HPDE6-E6E7 (cell line): ENCODE measurements at regions not wholly inside any gene's neighbourhood (a gene's known extent, or its start where the extent isn't known, plus 50 kb on each side); places are given as distances from the start of the nearest gene placed in this dataset.

Source experiments
- DNase-seq: peaks from one replicate; pipeline ENCODE4 v3.0.0; 2011; ENCODE audit warnings: missing footprints; ENCODE audit errors: extremely low spot score

DNA sequence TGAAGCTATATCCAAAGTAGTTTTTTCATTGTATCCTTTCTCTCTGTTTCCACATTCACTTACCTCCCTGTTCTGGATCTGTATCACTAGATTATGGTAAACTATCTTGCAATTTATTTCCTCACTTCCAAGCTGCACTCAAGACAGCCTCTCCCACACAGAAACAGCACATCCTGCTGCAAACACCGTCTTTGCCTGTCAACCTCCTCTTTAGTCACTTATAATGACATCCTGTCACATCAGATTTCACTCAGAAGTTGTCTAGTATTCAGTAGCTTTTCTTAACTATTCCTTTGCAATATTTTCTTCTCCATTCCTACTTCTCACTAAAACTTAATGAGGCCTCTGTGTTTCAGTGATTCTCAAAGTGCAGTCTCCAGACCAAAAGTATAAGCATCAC lies 490.8 kb downstream of the IGSF11 start:
- no peak for DNase-seq

DNA sequence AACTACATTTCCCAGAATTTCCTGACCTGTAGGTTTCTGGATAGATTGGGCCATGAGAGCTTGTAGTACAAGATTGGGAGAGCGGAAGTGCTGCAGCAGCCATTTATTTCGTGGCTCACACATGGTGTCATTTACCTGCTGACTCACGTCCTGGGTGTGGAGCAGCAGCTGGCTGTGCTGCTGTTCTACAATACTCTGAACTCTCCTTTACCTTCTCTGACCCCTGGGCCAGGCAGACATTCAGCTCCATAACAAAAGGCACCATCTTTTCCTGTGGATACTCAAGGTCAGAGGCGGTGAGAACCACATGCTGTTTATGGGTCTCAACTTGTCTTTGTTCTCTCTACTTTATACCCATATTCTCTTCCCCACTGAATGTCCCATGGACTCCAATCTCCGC lies 490.2 kb downstream of the IGSF11 start:
- DNase-seq: peak; percentile 69

- no peak for DNase-seq
Measured at GRCh38 chr3:118548434-118548833, 486.2 kb downstream of the IGSF11 start.

DNA sequence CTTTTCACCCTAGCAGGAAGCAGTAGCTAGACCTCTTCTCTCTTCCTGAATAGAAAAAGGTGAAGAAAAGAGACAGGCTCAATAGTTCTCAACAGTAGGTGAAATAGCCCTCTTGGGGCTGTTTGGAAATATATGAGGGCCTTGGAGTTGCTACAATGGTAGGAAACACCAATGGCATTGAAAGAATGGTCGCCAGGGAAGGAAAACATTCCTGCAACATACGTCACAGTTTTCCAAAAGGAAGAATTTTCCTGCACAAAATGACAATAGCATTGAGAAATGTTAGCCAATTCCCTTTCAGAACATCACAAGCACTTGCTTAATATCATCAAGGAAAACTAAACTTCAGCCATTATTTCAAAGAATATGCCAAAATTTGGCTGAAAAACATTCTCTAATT lies 484.5 kb downstream of the IGSF11 start:
- no peak for DNase-seq

GRCh38 chr3:118550556-118550955 lies 484.1 kb downstream of the IGSF11 start:
- no peak for DNase-seq

- no peak for DNase-seq
Measured at GRCh38 chr3:118554148-118554838, 480.4 kb downstream of the IGSF11 start.

DNA sequence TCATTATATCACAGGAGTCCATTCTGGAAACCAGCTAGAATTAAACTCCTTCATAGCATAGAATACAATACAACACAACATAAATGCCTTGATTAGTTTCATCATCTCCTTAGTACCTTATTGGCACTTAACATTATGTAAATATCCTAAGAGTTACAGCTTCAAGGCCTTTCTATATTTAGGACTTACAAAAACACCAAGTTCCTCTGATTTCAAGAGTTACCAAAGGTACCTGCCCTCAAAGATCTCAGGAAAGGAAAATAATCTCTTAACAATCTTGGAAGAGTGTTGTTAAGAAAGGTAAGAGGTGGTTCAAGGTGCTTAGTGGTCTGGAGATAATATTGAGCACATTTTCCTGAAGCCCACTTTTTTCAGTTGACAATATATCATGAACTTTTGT lies 477.7 kb downstream of the IGSF11 start:
- DNase-seq: no peak

DNA sequence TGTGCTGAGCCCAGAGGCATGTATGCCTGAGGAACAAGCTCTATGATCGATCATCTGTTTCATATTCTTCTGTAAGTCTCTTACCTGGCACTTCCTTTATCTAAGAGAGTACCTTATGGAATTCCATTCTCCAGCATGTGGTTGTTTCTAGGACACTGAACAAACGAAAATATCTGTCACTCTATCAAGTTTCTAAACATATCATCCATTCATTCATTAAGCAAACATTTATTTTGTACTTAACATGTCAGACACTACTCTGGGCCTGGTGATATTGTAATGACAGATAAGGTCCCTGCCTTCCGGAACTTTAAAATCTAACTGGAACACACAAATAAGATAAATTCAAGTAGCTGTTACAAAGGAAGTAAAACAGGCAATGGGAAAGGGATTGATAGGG lies 477.1 kb downstream of the IGSF11 start:
- no peak for DNase-seq

DNA sequence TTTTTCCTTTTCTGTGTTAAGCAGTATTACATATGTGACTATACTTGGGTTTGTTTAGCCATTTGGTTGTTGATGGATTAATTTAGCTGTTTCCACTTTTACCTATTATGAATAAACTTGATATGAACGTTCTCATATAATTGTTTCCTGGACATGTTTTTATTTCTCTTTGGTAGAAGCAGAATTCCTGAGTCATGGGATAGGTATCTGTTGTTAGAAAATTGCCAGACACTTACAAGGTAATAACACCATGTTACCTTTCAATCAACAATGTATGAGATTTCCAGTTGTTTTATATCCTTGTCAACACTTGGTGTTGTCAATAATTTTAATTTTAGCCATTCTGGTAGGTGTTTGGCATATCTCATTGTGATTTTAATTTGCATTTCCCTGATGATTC lies 475.4 kb downstream of the IGSF11 start:
- DNase-seq: no peak

- no peak for DNase-seq
Measured at GRCh38 chr3:118564800-118565199, 469.8 kb downstream of the IGSF11 start.

- DNase-seq: no peak
Measured at GRCh38 chr3:118573912-118574311, 460.7 kb downstream of the IGSF11 start.

DNA sequence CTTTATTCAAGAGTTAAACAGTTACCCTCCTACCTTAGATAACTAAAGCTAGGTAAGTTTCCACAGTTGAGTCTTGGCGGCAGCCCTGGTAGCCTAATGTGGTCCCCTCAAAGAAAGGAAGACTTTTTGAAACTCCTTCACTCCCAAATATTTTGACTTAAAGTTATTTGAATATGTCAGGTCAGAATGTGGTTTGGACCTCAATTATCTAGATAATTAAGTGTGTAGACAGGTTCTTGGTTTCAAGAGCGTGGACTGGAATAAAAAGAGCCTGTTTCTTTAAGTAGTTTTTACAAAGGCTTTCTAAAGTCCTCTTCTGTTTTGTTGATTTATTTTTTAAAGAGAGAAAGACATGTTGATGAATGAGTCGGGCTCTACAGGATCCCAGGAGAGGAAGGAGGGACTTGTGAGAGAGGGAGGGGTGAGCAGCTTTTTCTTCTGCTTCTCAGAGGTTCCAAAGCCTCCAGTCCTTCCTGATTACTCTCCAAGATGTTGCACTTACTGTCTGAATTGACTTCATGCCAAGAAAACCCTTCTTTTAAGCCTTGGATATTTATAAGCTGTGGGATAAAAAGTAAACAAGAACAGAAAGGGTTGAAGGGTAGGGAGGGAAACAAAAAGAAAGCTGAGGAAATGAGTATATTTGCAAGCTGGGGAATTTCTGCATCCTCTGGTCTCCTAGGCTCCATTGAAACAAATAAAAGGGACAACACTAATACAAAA lies 457.4 kb downstream of the IGSF11 start:
- no peak for DNase-seq

GRCh38 chr3:118578559-118578958 lies 456.1 kb downstream of the IGSF11 start:
- DNase-seq: no peak

DNA sequence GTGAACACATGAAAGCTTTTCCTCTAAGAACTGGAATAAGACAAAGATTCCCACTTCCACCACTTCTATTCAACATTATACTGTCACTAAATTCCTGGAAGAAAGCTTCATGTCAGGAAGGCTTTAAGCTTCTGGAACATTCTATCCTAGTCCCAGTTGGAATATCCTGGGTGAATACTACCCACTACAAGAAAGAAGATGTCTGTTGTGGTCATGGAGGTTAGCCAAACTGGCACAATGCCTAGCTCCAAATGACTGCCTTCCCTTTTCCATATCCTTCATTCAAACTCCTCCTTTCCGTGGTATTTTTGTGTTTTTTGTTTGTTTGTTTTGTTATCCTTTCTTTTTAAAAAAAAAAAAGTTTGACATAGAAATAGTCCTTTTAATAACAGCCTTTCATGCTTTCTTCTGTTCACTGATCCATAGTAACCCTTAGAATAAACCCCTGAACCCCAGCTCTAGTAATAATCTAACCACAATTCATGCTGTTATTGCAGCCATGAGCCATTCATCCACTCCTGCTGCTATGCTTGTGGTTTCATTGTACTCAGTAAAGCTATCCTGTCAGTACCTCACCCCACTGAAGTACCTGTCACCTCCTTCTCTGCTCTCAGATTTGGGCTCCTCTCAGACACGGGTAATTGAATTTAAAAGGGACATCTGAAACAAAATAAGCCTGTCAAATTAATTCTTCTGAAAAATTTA lies 447.5 kb downstream of the IGSF11 start:
- no peak for DNase-seq

DNA sequence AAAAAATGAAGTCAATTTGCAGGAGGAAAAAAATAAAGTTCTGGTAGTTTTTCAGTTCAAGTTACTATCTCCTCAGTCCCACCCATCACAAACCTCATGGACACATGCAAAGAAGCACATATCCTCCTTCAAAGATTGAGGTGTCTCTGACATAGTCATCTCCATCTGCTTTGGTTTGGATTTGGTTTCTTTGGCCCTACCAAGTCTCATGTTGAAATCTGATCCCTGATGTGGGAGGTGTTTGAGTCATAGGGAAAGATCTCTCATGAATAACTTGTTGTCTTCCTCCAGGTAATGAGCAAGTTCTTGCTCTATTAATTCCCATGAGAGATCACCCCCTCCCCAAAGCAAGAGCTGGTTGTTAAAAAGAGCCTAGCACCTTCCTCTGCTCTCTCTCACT lies 446.8 kb downstream of the IGSF11 start:
- no peak for DNase-seq

- DNase-seq: no peak
Measured at GRCh38 chr3:118593277-118593670, 441.4 kb downstream of the IGSF11 start.

DNA sequence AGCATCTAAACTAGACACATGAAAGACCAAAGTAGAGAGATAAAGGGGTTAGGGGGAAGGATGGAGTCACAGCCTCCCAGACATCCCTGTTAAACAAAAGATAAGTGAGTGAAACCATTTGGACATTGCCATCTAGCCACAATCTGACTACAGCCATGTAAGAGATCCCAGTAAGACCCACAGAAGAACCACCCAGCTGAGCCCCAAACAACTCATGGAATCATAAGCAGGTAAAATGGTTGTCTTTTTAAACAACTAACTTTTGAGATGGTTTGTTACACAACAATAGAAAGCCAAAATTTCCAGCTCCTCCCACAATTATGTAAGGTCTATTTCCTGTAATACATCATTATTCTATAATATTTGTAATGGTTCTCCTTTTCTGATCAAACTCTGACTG lies 437.5 kb downstream of the IGSF11 start:
- no peak for DNase-seq

GRCh38 chr3:118607915-118608820 lies 426.5 kb downstream of the IGSF11 start:
- no peak for DNase-seq

- no peak for DNase-seq
Measured at GRCh38 chr3:118618247-118619040, 416.2 kb downstream of the IGSF11 start.

DNA sequence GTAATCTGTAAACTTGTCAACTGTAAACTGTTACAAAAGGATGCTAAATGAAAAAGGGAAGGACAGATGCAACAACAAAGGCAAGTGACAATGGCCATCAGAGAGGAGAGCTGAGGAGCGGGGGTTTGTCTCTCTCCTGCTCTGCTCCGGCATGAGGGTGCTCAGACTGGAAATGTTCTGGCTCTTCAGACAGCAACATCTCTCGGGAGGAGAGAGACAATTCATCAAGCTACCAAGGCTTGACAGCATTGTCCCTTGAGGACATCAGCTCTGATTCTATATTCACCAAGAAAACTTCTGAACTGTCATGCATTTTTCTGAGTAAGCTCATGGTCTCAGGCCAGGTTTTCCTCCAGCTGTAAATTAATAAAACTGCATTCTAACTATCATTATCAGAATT lies 408.2 kb downstream of the IGSF11 start:
- no peak for DNase-seq

DNA sequence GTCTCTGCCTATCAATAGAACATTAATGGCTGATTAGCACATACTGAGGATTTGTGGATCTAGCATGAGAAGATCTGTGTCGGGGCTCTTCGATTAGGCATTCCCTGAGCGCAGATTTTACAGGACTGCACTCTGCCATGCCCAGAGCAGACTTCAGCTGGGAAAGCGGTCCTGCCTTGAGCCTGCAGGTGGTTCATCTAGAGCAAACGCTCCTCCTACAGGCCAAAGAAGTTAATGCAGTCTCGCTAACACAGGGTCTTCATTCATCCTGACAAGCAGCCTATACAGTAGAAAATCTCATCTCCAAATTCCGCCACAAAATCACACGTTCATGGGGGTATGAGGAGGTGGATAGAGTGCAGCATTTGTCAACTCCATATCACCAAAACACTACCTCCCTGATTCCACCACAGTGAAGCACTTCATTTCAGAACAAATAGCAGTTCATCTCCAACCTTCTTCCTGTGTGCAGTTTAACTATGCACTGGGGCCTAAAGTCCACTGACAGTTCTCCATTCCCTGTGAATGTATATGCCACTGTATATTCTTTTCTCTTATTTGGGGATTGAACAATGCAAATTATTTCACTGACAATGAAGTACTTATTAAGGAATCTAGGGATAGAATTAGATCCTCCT lies 405.8 kb downstream of the IGSF11 start:
- DNase-seq: peak; percentile 66
